Panc1 (cell line): ENCODE measurements at regions not wholly inside any gene's neighbourhood (a gene's known extent, or its start where the extent isn't known, plus 50 kb on each side); places are given as distances from the start of the nearest gene placed in this dataset.

Experiments used
- ATAC-seq: fragments of 200-7000 bp; cut with Tn5 transposase; 2 replicates; pipeline ENCODE4 v1.9.1; 2020; ENCODE audit warnings: mild to moderate bottlenecking, moderate library complexity
- BruUV-seq: library from RNA; stranded (reverse); fragments of 400-500 nt; replicated peaks from 2 replicates; lab custom pipeline; 2021; lab: Mats Ljungman, UMichigan
- CTCF ChIA-PET: fragments of 300-600 bp; sonication (Branson Sonifier 250); formaldehyde crosslinking; loops from one replicate; lab custom pipeline; 2022; ENCODE audit warnings: antibody characterized with exemption; lab: Charles Lee
- POLR2A ChIA-PET: fragments of 300-600 bp; sonication (Branson Sonifier 250); formaldehyde crosslinking; loops from one replicate; lab custom pipeline; 2022; ENCODE audit warnings: antibody characterized with exemption; lab: Charles Lee
- DNase-seq: peaks from one replicate; pipeline ENCODE4 v3.0.0-alpha.2; 2010; ENCODE audit warnings: low read depth, low spot score
- H3K27ac ChIP-seq: 2 replicates; pipeline ENCODE4 v1.5.1; 2011; ENCODE audit warnings: mild to moderate bottlenecking, low read length, inconsistent platforms
- H3K27me3 ChIP-seq: fragments of 200-500 bp; sonication (Bioruptor generic); 2 replicates; pipeline ENCODE4 v1.6.0; 2014; ENCODE audit warnings: low read length, inconsistent platforms; ENCODE audit not compliant: control insufficient read depth, insufficient read depth
- H3K36me3 ChIP-seq: fragments of 200-500 bp; sonication (Bioruptor generic); 2 replicates; pipeline ENCODE4 v1.5.1; 2014; ENCODE audit warnings: inconsistent platforms, mild to moderate bottlenecking, low read length, moderate library complexity; ENCODE audit not compliant: control insufficient read depth, insufficient read depth
- H3K4me1 ChIP-seq: 2 replicates; pipeline ENCODE4 v1.5.1; 2011; ENCODE audit warnings: inconsistent platforms, mild to moderate bottlenecking, low read length, moderate library complexity; ENCODE audit not compliant: control insufficient read depth, insufficient read depth
- H3K4me3 ChIP-seq, 2 experiments: 2 replicates each; pipeline ENCODE4 v1.5.1; 2011 to 2012; ENCODE audit warnings: low read depth in 2 of 2, low read length in 2 of 2, mild to moderate bottlenecking in 2 of 2, inconsistent platforms in 1 of 2, moderate library complexity in 1 of 2
- H3K9me3 ChIP-seq: fragments of 200-500 bp; sonication (Bioruptor generic); 2 replicates; pipeline ENCODE4 v1.5.1; 2014; ENCODE audit warnings: low read depth, mild to moderate bottlenecking, inconsistent platforms, low read length, moderate library complexity; ENCODE audit not compliant: control insufficient read depth, insufficient read depth
- CTCF ChIP-seq: fragments of 450-650 bp; IDR thresholded peaks from 2 replicates; pipeline ENCODE4 v1.5.1; 2017; ENCODE audit warnings: mild to moderate bottlenecking
- POLR2AphosphoS5 ChIP-seq: IDR thresholded peaks from 2 replicates; pipeline ENCODE4 v1.6.1; 2012; ENCODE audit warnings: mild to moderate bottlenecking, low read depth, low read length, moderate library complexity
- SIN3A ChIP-seq: IDR thresholded peaks from 2 replicates; pipeline ENCODE4 v1.6.1; 2012; ENCODE audit warnings: low read depth, mild to moderate bottlenecking, low read length, moderate library complexity, borderline replicate concordance; ENCODE audit not compliant: insufficient read depth
- TCF7L2 ChIP-seq: IDR thresholded peaks from 2 replicates; pipeline ENCODE4 v1.6.1; 2011; ENCODE audit warnings: mild to moderate bottlenecking, low read depth, low read length, inconsistent platforms
- in situ Hi-C: cut with HindIII; loops from 2 replicates; pipeline ENCODE4 v1.10.0; 2016; ENCODE audit warnings: low sequenced_read_pairs, low pct_unique_long_range_greater_than_20kb
- intact Hi-C: fragments of 100-400 bp; cut with micrococcal nuclease; formaldehyde crosslinking; loops from one replicate; pipeline ENCODE4 v1.10.0; 2022; ENCODE audit not compliant: unreplicated experiment
- TF ChIP-seq, protein P1 (sequence below), 2 experiments: IDR thresholded peaks; 2 replicates each; pipeline ENCODE4 v1.6.1; 2011 to 2012; ENCODE audit warnings: low read depth in 2 of 2, control low read depth in 1 of 2, low read length in 1 of 2, mild to moderate bottlenecking in 1 of 2, moderate library complexity in 1 of 2; ENCODE audit not compliant: insufficient read depth in 1 of 2

GRCh38 chr7:113256883-113257531 lies 138.7 kb upstream of the SMIM30 start:
- no peak for DNase-seq
- in situ Hi-C loops (no loop called here), intact Hi-C loops (no loop called here)
- CTCF ChIA-PET: no interaction called here
- H3K27ac ChIP-seq: no peak overlapping the region
- ATAC-seq: no peak
- no peaks in the 10 kb centered on the region for H3K9me3 ChIP-seq
- H3K36me3 ChIP-seq: no peaks in the 10 kb centered on the region
- BruUV-seq: no TSS peak
- H3K4me1 ChIP-seq: no peaks in the 10 kb centered on the region
- POLR2A ChIA-PET: no interaction called here
- no peak for TF ChIP-seq CTCF
- TF ChIP-seq SIN3A: no peak
- TF ChIP-seq, protein P1, sequence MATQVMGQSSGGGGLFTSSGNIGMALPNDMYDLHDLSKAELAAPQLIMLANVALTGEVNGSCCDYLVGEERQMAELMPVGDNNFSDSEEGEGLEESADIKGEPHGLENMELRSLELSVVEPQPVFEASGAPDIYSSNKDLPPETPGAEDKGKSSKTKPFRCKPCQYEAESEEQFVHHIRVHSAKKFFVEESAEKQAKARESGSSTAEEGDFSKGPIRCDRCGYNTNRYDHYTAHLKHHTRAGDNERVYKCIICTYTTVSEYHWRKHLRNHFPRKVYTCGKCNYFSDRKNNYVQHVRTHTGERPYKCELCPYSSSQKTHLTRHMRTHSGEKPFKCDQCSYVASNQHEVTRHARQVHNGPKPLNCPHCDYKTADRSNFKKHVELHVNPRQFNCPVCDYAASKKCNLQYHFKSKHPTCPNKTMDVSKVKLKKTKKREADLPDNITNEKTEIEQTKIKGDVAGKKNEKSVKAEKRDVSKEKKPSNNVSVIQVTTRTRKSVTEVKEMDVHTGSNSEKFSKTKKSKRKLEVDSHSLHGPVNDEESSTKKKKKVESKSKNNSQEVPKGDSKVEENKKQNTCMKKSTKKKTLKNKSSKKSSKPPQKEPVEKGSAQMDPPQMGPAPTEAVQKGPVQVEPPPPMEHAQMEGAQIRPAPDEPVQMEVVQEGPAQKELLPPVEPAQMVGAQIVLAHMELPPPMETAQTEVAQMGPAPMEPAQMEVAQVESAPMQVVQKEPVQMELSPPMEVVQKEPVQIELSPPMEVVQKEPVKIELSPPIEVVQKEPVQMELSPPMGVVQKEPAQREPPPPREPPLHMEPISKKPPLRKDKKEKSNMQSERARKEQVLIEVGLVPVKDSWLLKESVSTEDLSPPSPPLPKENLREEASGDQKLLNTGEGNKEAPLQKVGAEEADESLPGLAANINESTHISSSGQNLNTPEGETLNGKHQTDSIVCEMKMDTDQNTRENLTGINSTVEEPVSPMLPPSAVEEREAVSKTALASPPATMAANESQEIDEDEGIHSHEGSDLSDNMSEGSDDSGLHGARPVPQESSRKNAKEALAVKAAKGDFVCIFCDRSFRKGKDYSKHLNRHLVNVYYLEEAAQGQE (IDR thresholded peaks at IDR 0.05; ENCODE audit: insufficient read depth in 1 of 2, low read depth in 2 of 2, low read length in 1 of 2): no peak
- TF ChIP-seq POLR2AphosphoS5: no peak
- no peak for TF ChIP-seq TCF7L2
- no peak overlapping the region for H3K4me3 ChIP-seq
- no peaks in the 10 kb centered on the region for H3K27me3 ChIP-seq

DNA sequence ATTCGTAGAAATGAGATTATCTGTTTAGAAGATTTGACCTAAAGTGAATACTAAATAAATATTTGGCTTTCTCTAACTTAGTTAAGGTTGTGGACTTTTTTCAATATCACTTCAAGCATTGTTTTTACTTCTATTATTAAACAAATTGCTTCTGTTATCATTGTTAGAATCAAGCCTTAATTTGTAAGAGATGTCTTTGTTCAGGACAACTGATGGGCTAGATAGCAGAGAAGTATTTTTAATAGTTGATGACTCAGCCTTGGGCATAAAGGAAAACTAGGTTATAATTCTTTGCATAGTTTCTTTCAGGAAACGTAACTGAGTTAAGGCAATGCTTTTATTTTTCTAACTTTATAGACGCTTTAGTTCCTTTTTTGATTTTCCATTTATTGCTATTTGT lies 128.8 kb upstream of the SMIM30 start:
- ATAC-seq (no peak), DNase-seq (no peak)
- TF ChIP-seq POLR2AphosphoS5: no peak
- TF ChIP-seq, protein P1 (IDR thresholded peaks at IDR 0.05; ENCODE audit: insufficient read depth in 1 of 2, low read depth in 2 of 2, low read length in 1 of 2): no peak
- no peak for TF ChIP-seq SIN3A
- H3K36me3 ChIP-seq: no peaks in the 10 kb centered on the region
- H3K9me3 ChIP-seq: no peaks in the 10 kb centered on the region
- CTCF ChIA-PET: no interaction called here
- H3K27me3 ChIP-seq: no peaks in the 10 kb centered on the region
- no peaks in the 10 kb centered on the region for H3K4me1 ChIP-seq
- BruUV-seq: no TSS peak
- in situ Hi-C loops: no loop called here
- no peak overlapping the region for H3K4me3 ChIP-seq
- intact Hi-C loops: no loop called here
- H3K27ac ChIP-seq: no peak overlapping the region
- POLR2A ChIA-PET: no interaction called here
